B cell (primary cell): ENCODE measurements at regions not wholly inside any gene's neighbourhood (a gene's known extent, or its start where the extent isn't known, plus 50 kb on each side); places are given as distances from the start of the nearest gene placed in this dataset.

Source experiments
- ATAC-seq: fragments of 200-7000 bp; cut with Tn5 transposase; one replicate; pipeline ENCODE4 v1.10.0; 2021; ENCODE audit warnings: low read depth, mild to moderate bottlenecking, moderate number of reproducible peaks, moderate library complexity
- CTCF ChIA-PET: fragments of 350-600 bp; sonication (Branson Sonifier 250); formaldehyde crosslinking; loops from one replicate; lab custom pipeline; 2021; ENCODE audit warnings: antibody characterized with exemption, inconsistent platforms; lab: Charles Lee
- POLR2A ChIA-PET: fragments of 350-600 bp; sonication (Branson Sonifier 250); formaldehyde crosslinking; loops from one replicate; lab custom pipeline; 2021; ENCODE audit warnings: antibody characterized with exemption; lab: Charles Lee
- DNase-seq: peaks from one replicate; pipeline ENCODE4 v3.0.0; 2013
- H2AFZ ChIP-seq: 2 replicates; pipeline ENCODE4 v1.6.1; 2012; ENCODE audit warnings: mild to moderate bottlenecking, low read depth, low read length; ENCODE audit not compliant: insufficient read depth, poor library complexity, severe bottlenecking
- H3K27ac ChIP-seq, 2 donors: 1 replicate in 1 of 2; 2 replicates in 1 of 2; pipeline ENCODE4 v1.5.1; 2012 to 2013; ENCODE audit warnings: low read length in 2 of 2, mild to moderate bottlenecking in 2 of 2, moderate library complexity in 1 of 2
- H3K27me3 ChIP-seq, 4 experiments: fragments of 200-600 bp in 1 of 4; sonication (generic) in 1 of 4; replicated peaks in 1 of 4; 1 replicate in 2 of 4; 2 replicates in 2 of 4; pipeline versions ENCODE4 v1.6.1 to v1.7.0; 2013 to 2016; ENCODE audit warnings: low read length in 3 of 4, mild to moderate bottlenecking in 2 of 4, mixed read lengths in 1 of 4, moderate library complexity in 1 of 4; ENCODE audit not compliant: insufficient read depth in 4 of 4, control insufficient read depth in 3 of 4; ENCODE audit errors: control extremely low read depth in 1 of 4
- H3K36me3 ChIP-seq, 2 experiments: replicated peaks in 1 of 2; 1 replicate in 1 of 2; 2 replicates in 1 of 2; pipeline versions ENCODE4 v1.6.1 to v1.7.1; 2013; ENCODE audit warnings: low read length in 1 of 2; ENCODE audit not compliant: insufficient read depth in 2 of 2, control insufficient read depth in 1 of 2; ENCODE audit errors: control extremely low read depth in 1 of 2, extremely low read depth in 1 of 2
- H3K4me1 ChIP-seq, 2 donors: fragments of 200-600 bp in 1 of 2; sonication (generic) in 1 of 2; 1 replicate in 1 of 2; 2 replicates in 1 of 2; pipeline versions ENCODE4 v1.5.1 to v1.6.1; 2013 to 2017; ENCODE audit warnings: low read length in 2 of 2; ENCODE audit not compliant: control insufficient read depth in 2 of 2, insufficient read depth in 2 of 2
- H3K4me2 ChIP-seq: replicated peaks from 2 replicates; pipeline ENCODE3; 2012; ENCODE audit warnings: mild to moderate bottlenecking, low read depth, low read length; ENCODE audit not compliant: poor library complexity, severe bottlenecking
- H3K4me3 ChIP-seq, 5 experiments: fragments of 200-600 bp in 1 of 5; sonication (generic) in 1 of 5; 1 replicate in 3 of 5; 2 replicates in 2 of 5; pipeline versions ENCODE4 v1.5.1 to v1.7.0; 2011 to 2016; ENCODE audit warnings: low read length in 4 of 5, mild to moderate bottlenecking in 4 of 5, low read depth in 2 of 5, control low read depth in 1 of 5, moderate library complexity in 1 of 5; ENCODE audit not compliant: insufficient read depth in 1 of 5; ENCODE audit errors: control extremely low read depth in 1 of 5, extremely low read depth in 1 of 5
- H3K79me2 ChIP-seq: fragments of 200-600 bp; sonication (generic); one replicate; pipeline ENCODE4 v1.6.0; 2016; ENCODE audit warnings: low read length; ENCODE audit not compliant: control insufficient read depth, insufficient read depth
- H3K9ac ChIP-seq: fragments of 200-600 bp; sonication (generic); 2 replicates; pipeline ENCODE4 v1.6.1; 2017; ENCODE audit warnings: mild to moderate bottlenecking, low read length, moderate library complexity
- H3K9me3 ChIP-seq, 3 donors: one replicate each; pipeline versions ENCODE4 v1.6.1 to v1.7.1; 2013; ENCODE audit warnings: low read length in 2 of 3; ENCODE audit not compliant: control insufficient read depth in 2 of 3, insufficient read depth in 1 of 3; ENCODE audit errors: control extremely low read depth in 1 of 3
- H4K20me1 ChIP-seq: 2 replicates; pipeline ENCODE4 v1.6.0; 2012; ENCODE audit warnings: mild to moderate bottlenecking, low read length; ENCODE audit not compliant: insufficient read depth, control insufficient read depth, poor library complexity, severe bottlenecking
- H3K27ac Mint-ChIP-seq: one replicate; pipeline ENCODE4 v1.8.0; 2021; ENCODE audit warnings: mixed read lengths
- H3K27me3 Mint-ChIP-seq: one replicate; pipeline ENCODE4 v1.8.0; 2021; ENCODE audit warnings: mixed read lengths
- H3K4me1 Mint-ChIP-seq: one replicate; pipeline ENCODE4 v1.8.0; 2021; ENCODE audit warnings: mixed read lengths
- H3K4me3 Mint-ChIP-seq: one replicate; pipeline ENCODE4 v1.8.0; 2021; ENCODE audit warnings: mixed read lengths
- H3K9me3 Mint-ChIP-seq: one replicate; pipeline ENCODE4 v1.8.0; 2022; ENCODE audit warnings: mixed read lengths; ENCODE audit not compliant: insufficient read depth
- EZH2 ChIP-seq: IDR thresholded peaks from 2 replicates; pipeline ENCODE4 v1.6.1; 2012; ENCODE audit warnings: borderline replicate concordance, low read depth, mild to moderate bottlenecking, moderate library complexity, low read length; ENCODE audit not compliant: insufficient read depth, poor library complexity, severe bottlenecking
- WGBS: methylation state at CpG from one replicate; pipeline ENCODE4 v1.1.5; 2013; ENCODE audit warnings: missing lambda C conversion rate; ENCODE audit not compliant: insufficient coverage; 5-methylcytosine and 5-hydroxymethylcytosine counted together
- intact Hi-C: fragments of 100-400 bp; cut with micrococcal nuclease; formaldehyde crosslinking; loops from one replicate; pipeline ENCODE4 v1.10.0; 2022
- TF ChIP-seq, protein P1 (sequence below): fragments of 200-600 bp; IDR thresholded peaks from one replicate; pipeline ENCODE4 v1.8.0; 2022; ENCODE audit warnings: antibody characterized with exemption, mild to moderate bottlenecking

DNA sequence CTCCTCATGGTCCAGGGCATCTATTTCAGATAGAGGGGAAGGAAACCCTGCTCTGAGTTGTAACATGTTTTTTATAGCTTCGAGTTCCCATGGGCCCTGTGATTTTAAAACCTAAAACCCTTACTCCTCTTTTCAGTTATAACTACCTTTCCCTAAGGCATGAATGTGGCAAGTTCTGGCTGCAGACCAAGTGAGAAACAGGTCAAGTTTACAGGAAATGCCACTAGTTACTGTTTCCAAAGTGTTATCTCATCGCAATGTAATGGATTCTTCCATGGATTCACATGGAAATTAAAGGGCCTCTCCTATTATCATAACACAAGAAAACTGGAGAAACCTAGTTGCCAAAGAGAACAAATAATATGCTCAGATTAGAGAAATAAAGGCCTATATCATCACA, 574.5 kb upstream of the GRAMD2B start:
- Histone ChIP-seq H3K36me3 (no peaks in the 10 kb centered on the region), H3K27ac (no peak overlapping the region), H3K79me2 (no peaks in the 10 kb centered on the region), H3K4me3 (no peak overlapping the region), H3K9ac (no peak overlapping the region), H4K20me1 (no peaks in the 10 kb centered on the region), H3K4me2 (no peak overlapping the region), H3K27me3 (no peaks in the 10 kb centered on the region), H2AFZ (no peak overlapping the region), H3K4me1 (no peaks in the 10 kb centered on the region), H3K9me3 (no peaks in the 10 kb centered on the region)
- DNase-seq = no peak
- Mint-ChIP-seq H3K4me1 (no peaks in the 10 kb centered on the region), H3K27me3 (no peaks in the 10 kb centered on the region), H3K9me3 (no peaks in the 10 kb centered on the region), H3K27ac (no peak overlapping the region), H3K4me3 (no peak overlapping the region)
- ChIA-PET CTCF (no interaction called here), POLR2A (no interaction called here)
- TF ChIP-seq, protein P1, sequence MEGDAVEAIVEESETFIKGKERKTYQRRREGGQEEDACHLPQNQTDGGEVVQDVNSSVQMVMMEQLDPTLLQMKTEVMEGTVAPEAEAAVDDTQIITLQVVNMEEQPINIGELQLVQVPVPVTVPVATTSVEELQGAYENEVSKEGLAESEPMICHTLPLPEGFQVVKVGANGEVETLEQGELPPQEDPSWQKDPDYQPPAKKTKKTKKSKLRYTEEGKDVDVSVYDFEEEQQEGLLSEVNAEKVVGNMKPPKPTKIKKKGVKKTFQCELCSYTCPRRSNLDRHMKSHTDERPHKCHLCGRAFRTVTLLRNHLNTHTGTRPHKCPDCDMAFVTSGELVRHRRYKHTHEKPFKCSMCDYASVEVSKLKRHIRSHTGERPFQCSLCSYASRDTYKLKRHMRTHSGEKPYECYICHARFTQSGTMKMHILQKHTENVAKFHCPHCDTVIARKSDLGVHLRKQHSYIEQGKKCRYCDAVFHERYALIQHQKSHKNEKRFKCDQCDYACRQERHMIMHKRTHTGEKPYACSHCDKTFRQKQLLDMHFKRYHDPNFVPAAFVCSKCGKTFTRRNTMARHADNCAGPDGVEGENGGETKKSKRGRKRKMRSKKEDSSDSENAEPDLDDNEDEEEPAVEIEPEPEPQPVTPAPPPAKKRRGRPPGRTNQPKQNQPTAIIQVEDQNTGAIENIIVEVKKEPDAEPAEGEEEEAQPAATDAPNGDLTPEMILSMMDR = no peak
- TF ChIP-seq EZH2 = no peak
- intact Hi-C loops = no loop called here
- WGBS = 80% methylated on average over 1 of the region's 2 CpGs
- ATAC-seq = no peak

DNA sequence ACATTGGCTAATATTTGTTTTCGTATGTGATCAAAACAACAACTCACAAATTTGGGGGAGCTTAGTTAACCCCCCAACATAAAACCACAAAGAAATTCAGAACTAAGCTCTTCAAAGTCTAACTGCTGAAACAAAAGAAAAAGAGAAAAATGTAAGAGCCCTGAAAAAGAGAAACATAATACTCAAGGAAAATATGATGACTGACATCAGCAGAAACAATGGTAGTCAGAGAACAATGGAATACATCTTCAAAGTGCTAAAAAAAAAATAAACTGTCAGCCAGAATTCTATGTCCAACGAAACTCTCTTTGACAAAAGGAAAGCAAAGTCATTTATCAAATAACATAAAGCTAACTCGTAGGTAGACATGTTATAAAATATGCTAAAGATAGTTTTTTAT, 566.3 kb upstream of the GRAMD2B start:
- ATAC-seq (no peak), DNase-seq (no peak)
- WGBS = no CpG with 5 or more reads among the region's 3 CpGs
- H3K27ac Mint-ChIP-seq = no peak overlapping the region
- Histone ChIP-seq H3K9ac (no peak overlapping the region), H3K27ac (no peak overlapping the region), H3K36me3 (no peaks in the 10 kb centered on the region), H4K20me1 (no peaks in the 10 kb centered on the region), H3K79me2 (no peaks in the 10 kb centered on the region), H3K4me2 (no peak overlapping the region), H3K27me3 (no peaks in the 10 kb centered on the region), H3K9me3 (peaks cover 0 to 4% (median 1%) of the 10 kb centered on the region in 3 donors), H3K4me3 (no peak overlapping the region), H3K4me1 (no peaks in the 10 kb centered on the region), H2AFZ (no peak overlapping the region)
- no peak overlapping the region for H3K4me3 Mint-ChIP-seq
- intact Hi-C loops = no loop called here
- peaks cover 3% of the 10 kb centered on the region for H3K4me1 Mint-ChIP-seq
- no peak for TF ChIP-seq EZH2
- TF ChIP-seq, protein P1 = no peak
- ChIA-PET POLR2A (no interaction called here), CTCF (no interaction called here)
- no peaks in the 10 kb centered on the region for H3K27me3 Mint-ChIP-seq
- H3K9me3 Mint-ChIP-seq = peaks cover 7% of the 10 kb centered on the region
